22Rv1 (cell line): ENCODE measurements at regions not wholly inside any gene's neighbourhood (a gene's known extent, or its start where the extent isn't known, plus 50 kb on each side); places are given as distances from the start of the nearest gene placed in this dataset.

ENCODE experiments used
- H3K27ac ChIP-seq: fragments of 450-650 bp; 2 replicates; pipeline ENCODE4 v1.5.1; 2017
- CTCF ChIP-seq: fragments of 450-650 bp; IDR thresholded peaks from 2 replicates; pipeline ENCODE4 v1.5.1; 2017; ENCODE audit warnings: mild to moderate bottlenecking
- ZFX ChIP-seq: fragments of 450-650 bp; IDR thresholded peaks from 2 replicates; pipeline ENCODE4 v1.6.1; 2017; ENCODE audit warnings: antibody characterized with exemption, borderline replicate concordance

- no peak overlapping the region for H3K27ac ChIP-seq
- TF ChIP-seq ZFX (no peak), CTCF (no peak)
Observed at GRCh38 chr7:108724251-108725100, 154.8 kb downstream of the DNAJB9 start.

GRCh38 chr7:108735814-108736213, 166.1 kb downstream of the DNAJB9 start:
- no peak overlapping the region for H3K27ac ChIP-seq
- no peak for TF ChIP-seq CTCF
- no peak for TF ChIP-seq ZFX

- no peak for TF ChIP-seq CTCF
- TF ChIP-seq ZFX: no peak
- H3K27ac ChIP-seq: no peak overlapping the region
Observed at GRCh38 chr7:108736221-108736891, 166.7 kb downstream of the DNAJB9 start.

- TF ChIP-seq ZFX (no peak), CTCF (no peak)
- H3K27ac ChIP-seq: no peak overlapping the region
Observed at GRCh38 chr7:108770981-108771745, 201.5 kb downstream of the DNAJB9 start.

- H3K27ac ChIP-seq: no peak overlapping the region
- no peak for TF ChIP-seq CTCF
- no peak for TF ChIP-seq ZFX
Observed at GRCh38 chr7:108771853-108772252, 202.2 kb downstream of the DNAJB9 start.

DNA sequence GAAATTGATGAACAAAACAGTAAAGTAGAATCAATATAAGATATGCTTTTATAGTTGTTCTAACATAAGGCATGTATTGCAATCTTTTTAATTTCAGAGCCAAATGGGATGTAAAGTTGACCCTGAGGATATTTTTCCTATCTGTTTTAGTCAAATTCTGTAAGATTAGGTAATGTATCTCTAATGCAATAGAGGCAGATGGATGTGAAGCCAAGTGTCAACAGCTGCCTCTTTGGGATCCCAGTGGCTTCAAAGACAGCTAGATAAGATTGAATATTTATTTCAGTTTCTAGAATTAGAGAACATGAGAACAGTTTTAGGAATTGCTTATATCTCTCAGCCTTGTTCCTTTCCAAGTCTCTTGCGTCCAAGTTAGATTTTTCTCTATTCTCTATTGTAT, 208.3 kb downstream of the DNAJB9 start:
- no peak overlapping the region for H3K27ac ChIP-seq
- TF ChIP-seq CTCF (no peak), ZFX (no peak)
